GM18870 (cell line): ENCODE measurements at regions not wholly inside any gene's neighbourhood (a gene's known extent, or its start where the extent isn't known, plus 50 kb on each side); places are given as distances from the start of the nearest gene placed in this dataset.
"Not testable (repeated sequence)": the region's sequence is repeated elsewhere in the genome, so short reads cannot be mapped to it uniquely, and the experiment has no call there.

Experiments used
- ATAC-seq: cut with Tn5 transposase; IDR thresholded peaks from one replicate; pipeline ENCODE4 v1.9.1; 2021; ENCODE audit warnings: moderate library complexity; ENCODE audit not compliant: unreplicated experiment

DNA sequence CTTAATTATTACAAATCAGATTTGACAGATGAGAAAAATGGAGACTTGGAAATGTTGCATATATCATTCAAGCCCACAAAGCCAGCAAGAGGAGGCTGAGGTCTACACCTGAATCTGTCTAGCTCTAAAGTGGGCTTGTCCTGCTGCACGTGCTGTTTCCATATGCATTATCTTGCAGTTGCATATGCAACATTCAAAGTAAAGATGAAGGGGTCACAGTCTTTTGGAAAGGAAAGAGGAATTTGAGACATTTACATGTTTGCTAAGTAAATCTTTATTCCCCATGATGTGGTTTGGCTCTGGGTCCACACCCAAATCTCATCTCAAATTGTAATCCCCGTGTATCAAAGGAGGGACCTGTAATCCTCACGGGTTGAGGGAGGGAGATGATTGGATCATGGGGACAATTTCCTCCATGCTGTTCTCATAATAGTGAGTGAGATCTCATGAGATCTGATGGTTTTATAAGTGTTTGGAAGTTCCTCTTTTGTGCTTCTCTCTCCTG lies 98.3 kb downstream of the BACH1 start:
- ATAC-seq: no peak

DNA sequence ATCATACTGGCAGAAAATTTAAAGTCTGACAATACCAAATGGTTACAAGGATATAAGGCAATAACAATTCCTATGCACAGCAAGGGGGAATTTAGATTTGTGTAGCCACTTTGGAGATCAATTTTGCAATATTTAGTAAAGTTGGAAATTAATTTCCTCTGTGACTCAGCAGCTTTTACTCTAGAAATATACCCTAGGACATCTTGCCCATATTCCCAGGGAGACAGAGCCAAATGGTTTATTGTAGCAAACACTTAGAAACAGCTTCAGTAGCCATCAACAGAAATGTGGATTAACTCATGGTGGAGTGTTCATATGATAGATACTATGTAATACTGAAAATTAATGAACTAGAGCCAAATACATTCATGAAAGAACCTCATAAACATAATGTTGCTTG lies 104.6 kb downstream of the BACH1 start:
- ATAC-seq: no peak

DNA sequence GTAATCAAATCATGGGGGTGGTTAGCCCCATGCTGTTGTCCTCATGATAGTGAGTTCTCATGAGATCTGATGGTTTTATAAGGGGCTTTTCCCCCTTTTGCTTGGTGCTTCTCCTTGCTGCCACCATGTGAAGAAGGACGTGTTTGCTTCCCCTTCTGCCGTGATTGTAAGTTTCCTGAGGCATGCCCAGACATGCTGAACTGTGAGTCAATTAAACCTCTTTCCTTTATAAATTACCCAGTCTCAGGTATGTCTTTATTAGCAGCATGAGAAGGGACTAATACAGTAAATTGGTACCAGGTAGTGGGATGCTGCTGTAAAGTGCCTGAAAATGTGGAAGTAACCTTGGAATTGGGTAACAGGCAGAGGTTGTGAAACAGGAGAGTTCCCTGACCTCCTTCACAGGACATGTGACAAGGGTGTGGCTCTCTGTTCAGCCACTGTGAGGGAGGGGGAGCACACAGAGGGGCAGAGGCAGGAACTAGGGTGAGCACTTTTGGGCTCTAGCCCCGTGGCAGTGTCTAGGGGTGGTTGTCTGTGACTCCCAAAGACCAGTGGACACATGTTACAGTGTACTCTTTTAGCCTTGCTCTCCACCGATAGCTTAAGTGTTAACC lies 105.3 kb downstream of the BACH1 start:
- no peak for ATAC-seq

DNA sequence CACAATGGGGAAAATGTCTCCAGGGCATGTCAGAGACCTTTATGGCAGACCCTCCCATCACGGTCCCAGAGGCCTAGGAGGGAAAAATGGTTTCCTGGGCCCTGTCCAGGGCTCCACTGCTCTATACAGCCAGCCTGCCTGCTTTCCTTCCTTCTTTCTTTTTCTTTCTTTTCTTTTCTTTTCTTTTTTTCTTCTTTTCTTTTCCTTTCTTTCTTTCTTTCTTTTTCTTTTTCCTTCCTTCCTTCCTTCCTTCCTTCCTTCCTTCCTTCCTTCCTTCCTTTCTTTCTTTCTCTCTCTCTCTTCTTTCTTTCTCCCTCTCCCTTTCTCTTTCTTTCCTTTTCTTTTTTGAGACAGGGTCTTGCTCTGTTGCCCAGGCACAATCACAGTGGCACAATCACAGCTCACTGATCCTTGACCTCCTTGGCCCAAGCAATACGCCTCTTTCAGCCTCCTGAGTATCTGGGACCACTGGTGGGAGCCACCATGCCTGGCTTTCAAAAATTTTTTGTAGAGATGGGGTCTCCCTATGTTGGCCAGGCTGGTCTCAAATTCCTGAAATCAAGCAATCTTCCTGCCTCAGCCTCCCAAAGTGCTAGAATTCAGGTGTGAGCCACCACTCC lies 106.9 kb downstream of the BACH1 start:
- no peak for ATAC-seq

DNA sequence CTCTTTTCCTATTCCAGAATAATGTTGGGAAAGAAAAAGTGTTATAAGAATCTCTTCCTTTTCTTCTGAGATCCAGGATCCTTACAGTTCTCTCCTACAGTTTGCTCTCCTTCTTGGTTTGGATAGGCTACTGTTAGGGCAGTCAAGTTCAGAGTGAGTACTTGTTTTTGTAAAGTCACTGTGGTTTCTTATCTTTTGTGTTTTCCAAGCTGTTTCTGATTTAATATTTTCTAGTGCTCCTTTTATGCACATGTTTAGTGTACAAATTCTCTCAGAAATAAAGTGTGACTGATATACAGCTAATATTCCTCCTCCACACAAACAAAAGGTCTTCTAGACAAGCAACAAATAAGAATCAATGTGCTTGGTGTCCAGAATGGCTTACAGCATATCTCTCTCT lies 107.7 kb downstream of the BACH1 start:
- ATAC-seq: no peak

DNA sequence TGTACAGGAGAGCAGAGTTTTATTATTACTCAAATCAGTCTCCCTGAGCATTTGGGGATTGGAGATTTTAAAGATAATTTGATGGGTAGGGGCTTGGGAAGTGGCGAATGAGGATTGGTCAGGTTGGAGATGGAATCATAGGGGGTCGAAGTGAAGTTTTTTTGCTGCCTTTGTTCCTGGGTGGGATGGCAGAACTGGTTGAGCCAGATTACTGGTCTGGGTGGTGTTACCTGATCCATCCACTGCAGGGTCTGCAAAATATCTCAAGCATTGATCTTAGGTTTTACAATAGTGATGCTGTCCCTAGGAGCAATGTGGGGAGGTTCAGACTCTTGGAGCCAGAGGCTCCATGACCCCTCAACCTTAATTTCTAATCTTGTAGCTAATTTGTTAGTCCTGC lies 108.8 kb downstream of the BACH1 start:
- no peak for ATAC-seq

DNA sequence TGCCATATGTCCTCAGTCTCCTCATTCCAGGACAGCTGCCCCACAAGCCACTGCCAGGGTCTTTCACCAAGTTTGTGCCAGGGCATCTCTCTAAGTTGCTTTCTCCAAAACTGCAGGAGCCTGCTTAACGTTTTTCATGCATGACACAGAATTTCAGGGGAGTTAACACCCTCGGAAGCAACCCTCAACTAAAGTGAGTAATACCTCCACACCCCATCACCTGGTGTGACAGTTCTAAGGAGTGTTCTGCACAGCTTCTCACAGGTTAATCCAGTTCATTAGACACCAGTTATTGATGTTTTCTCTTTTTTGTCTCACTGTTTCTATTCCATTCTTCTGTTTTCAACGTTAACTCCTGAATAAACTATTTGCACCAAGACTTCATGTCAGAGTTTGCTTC lies 115.0 kb downstream of the BACH1 start:
- no peak for ATAC-seq

DNA sequence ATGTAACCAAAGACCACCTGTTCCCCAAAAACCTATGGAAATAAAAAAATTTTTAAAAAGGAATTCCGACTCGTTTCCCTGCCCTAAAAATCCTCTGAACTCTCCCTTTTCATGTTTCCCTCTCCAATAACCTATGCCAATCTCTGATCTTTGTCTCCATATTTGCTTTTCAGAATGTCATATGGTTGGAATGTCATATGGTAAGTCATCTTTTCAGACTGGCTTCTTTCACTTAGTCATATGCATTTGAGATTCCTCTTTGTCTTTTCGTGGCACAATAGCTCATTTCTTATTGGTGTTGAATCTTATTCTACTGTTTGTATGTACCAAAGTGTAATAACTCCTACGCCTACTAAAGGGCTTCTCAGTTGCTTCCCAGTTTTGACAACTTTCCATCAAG lies 117.5 kb downstream of the BACH1 start:
- ATAC-seq: no peak

DNA sequence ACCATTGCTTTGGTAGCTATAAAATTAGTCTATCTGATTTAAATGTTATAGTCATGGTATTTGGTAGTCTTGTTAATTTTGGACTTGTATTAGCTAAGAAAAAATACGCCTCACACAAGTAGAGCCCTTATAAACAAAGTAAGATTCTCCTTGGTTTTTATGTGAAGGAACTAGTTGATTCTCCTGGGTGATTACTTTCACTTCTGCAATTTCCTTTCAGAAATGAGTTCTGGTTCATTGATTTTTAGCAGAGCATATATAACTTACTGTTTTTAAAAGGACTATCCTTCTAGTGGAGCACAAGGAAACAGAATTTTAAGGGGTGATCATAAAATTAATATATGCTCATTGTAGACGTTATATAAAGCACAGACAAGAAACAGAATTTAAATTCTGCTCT lies 120.1 kb downstream of the BACH1 start:
- ATAC-seq: peak; percentile 73

DNA sequence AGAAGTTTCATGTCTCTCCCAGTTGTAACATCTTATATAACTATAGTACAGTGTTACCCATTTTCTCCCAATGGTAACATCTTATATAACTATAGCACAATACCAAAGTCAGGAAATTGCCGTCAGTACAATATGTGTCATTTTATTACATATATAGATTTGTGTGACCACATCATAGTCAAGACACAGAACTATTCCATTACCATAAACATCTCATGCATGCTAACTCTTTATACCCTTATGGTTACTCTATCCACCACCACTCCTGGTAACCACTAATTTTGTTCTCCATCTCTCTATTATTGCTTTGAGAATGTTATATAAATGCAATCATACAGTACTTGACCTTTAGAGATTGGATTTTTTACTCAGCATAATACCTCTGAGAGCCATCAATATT lies 120.7 kb downstream of the BACH1 start:
- no peak for ATAC-seq

DNA sequence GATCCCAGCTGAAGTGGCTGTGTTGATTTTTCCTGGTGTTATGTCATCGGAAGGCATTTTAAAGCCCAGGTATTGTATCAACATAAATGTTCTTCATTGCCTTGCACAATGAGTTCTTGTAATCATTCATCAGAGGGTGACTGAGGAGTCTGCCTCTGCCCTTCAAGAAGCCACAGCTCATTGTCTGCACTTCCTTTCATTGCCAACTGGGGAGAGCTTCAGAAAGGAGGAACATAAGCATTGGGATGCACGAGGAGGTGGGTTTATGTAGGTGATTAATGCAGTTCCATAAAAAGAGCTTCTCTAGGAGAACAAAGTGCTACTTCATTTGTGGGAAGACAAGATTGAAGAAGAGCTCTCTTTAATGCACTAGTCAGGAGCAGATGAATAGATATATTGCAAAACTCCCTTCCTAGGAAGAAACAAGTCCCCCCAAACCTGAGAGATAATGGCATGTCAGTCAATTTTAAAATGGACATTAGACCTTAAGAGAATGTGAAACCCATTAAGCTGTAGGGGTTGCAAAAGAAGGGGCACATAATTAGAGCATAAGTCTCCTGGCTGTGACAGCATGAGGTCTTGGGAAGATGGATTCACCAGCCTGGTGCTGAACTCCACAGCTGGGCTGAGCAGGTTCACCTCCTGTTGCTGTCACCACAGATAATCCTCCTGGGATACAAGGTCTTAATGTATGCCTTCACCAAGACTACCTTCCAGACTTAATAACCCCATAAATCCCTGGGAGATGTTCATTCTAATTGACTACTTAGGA lies 124.6 kb downstream of the BACH1 start:
- ATAC-seq: no peak

DNA sequence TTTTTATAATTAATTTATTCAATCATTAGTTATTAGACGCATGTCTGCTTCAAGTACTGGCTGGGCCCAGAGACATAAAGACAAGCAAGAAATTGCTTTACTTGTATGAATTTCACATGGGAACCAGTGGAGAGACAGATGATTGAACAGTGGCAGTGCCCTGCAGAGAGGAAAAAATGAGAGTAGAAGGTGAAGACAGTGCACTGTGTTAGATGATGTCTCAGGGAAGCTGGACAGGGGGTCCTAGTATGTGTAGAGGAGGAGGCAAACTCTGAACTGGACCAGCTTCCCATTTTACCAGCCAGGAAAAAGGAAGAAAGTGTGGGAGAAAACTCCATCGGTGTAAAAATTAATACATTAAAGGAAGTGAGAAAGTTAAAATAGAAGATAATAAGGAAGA lies 126.0 kb downstream of the BACH1 start:
- no peak for ATAC-seq

DNA sequence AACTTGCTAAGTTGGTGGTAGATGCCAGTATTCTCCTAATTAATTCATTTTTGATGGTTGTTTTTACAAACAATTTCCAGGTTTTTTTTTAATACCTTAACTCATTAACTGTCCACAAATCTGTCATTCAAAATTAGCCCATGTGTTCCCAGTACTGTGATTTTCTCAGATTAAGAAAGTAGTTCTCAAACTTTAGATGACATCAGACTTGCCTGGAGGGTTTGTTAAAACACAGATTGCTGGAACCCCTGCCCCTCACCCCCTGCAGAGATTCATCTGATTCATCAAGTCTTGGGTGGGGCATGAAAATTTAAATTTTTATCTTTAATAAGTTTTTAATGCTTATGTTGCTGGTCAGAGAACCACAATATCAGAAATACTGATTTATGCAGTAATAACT lies 130.5 kb downstream of the BACH1 start:
- ATAC-seq: no peak

DNA sequence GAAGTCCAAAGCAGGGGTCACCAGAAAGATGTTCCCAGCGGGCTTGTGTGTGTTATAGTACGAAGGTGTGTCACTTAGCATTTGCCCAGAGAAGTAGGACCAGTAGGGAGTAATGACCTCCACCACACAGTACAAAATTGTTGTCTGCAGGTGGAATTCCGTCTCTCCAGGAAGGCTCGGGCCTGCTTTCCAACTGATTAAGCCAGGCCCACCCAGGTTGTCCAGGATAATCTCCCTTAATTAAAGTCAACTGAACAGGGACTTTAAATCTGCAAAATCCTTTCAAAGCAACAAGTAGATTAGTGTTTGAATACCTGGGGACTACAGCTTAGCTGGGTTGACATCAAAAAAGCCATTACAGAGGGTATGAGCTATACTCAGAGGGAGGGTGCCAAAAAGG lies 131.3 kb downstream of the BACH1 start:
- no peak for ATAC-seq

DNA sequence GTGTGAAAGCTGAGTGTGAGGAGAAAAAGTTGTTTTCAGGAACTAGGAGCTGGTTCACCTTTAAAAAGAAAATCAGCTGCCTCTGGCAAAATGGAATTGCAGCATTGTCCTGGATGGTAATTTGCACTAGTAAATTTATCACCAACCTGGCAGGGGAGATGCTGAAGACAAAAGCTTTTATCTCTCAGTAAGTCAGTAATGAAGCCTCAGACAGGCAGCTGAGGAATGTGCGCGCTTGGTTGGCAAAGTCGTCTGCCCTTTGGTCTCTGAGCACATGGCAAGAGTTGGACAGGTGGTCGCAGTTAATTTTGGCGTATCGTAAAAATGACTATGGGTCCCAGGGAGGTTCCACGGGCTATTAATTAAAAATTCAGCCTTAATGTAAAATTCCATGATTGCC lies 131.9 kb downstream of the BACH1 start:
- ATAC-seq: no peak

DNA sequence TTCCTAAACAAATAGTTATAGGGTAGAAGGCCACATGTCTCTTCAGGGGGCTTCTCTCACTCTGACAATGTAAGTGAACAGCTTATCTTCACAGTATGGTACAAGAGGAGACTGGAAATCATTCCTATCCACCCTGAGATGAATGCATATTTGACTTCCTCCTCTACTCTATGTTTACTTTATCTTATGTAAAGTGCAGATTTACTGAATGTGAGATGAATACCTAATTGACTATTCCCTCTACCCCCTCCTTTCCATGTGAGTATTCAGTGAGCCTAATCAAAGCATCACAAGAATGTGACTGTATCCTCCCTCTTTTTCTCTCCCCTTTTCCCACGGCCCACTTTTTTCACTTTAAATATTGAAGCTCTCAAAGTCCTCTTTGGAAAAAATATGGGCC lies 132.5 kb downstream of the BACH1 start:
- ATAC-seq: no peak

DNA sequence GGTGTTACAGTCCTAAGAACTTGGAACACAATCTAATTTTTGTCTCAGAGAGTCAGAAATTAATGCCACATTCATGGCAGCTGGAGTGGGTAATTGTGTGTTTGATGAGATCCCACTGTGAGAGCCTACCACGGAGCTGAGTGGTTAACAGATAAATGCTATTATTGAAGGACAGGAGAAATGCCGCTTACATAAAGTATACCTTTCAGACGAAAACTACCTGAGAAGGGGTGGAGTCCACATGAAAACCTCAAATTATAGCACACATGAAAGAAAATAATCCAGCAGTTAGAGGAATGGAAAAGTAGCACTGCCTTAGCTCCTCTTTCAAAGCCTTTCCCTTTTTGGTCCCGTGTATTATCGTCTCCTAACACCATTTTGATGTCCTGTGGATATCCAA lies 133.0 kb downstream of the BACH1 start:
- no peak for ATAC-seq

DNA sequence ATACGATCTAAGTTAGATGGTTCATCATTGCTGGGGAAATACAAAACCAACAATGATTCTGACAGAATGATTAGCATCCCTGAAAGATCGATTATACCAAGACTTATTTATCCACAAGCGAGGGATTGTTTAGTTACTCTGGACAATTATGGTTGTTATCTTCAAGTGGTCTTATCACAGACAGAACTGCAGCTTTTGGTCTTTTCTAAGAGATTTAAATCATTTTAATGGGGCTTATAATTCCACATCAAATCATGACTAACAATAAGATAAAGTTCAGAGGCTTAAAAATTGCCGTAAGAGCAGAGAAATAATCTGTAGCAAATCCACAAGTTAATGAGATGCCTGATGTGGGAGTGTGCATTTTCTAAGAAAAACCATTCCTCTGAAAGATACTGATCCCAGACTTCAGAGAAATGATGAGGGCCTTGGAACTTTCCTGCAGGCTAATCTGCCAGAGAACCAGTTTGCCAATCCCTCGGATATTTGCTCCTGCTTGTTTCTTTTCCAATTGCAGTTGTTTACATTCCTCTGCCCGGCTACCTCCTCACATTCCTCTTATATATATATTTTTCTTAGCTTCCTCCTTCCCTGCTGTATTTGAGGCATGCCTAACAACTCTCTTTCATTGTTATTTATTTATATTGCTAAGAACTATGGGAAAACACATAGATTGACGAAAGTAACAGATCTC lies 134.8 kb downstream of the BACH1 start:
- no peak for ATAC-seq

DNA sequence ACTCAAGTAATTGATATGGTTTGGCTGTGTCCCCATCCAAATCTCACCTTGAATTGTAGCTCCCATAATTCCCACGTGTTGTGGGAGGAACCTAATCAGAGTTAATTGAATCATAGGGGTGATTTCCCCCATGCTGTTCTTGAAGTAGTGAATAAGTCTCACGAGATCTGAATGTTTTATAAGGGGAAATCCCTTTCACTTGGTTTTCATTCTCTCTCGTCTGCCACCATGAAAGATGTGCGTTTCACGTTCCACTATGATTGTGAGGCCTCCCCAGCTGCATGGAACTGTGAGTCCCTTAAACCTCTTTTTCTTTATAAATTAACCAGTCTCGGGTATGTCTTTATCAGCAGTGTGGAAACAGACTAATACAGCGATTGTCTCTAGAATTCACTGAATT lies 135.4 kb downstream of the BACH1 start:
- ATAC-seq: no peak

DNA sequence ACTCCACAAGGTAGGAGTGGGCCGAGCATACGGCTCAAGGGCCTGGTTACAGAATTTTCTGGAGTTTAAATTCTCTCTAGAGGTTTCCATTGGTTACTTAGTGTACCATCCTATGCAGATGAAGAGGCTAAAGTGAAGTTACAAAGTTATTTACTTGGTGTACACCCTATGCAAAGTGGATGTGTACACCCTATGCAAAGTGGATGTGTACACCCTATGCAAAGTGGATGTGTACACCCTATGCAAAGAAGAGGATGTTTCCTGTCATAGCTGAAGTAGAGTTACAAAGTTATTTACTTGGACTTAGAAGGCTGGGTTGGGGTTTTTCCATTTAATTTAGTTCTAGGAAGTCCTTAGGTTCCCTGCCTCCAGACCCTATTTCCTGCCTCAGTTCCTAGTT lies 136.3 kb downstream of the BACH1 start:
- not testable (repeated sequence) for ATAC-seq

DNA sequence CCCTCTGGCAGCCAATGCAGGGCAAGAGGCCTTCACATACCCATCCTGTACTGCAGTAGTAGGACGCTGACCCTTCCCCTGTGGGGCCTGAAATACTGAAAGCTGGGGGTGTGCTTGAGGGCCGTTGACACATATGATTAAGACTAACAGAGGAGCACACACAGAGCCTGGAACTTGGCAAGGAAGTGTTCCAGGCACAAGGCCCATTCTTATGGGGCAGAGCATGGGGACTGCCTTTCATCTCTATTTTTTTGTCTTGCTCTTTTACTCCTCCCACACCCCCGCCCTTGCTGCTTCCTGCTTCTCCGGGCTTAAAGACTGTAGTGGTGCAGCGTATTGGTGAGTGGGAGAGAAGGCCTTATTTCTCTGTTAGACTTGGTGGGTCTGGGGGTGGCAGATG lies 137.4 kb downstream of the BACH1 start:
- ATAC-seq: no peak

DNA sequence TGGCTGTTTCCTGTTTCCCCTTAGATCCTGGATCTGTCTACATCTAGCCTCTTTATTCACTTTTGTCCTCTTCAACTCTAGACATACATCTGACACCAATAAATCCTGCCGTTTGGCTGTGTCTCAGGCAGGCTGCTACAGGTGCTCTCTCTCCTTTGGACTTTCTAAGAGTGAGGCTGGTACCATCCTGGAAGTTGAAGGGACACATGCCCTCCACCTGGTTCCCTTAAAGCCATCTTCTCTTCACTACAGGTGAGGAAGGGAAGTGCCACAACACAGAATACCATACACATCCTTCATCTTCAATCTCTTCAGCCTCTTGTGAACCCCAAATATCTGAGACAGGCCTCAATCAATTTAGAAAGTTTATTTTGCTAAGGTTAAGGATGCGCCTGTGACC lies 137.9 kb downstream of the BACH1 start:
- ATAC-seq: no peak
